ENCODE measurements at regions not wholly inside any gene's neighbourhood (a gene's known extent, or its start where the extent isn't known, plus 50 kb on each side); places are given as distances from the start of the nearest gene placed in this dataset.

GRCh38 chr5:84885485-84886258 is 501.0 kb upstream of the EDIL3 start:
- H3K79me2 ChIP-seq (ENCODE audit: insufficient read depth, low read length), result no peaks in the 10 kb centered on the region
- H3K9me3 ChIP-seq (ENCODE audit: insufficient read depth, low read length, severe bottlenecking), result no peaks in the 10 kb centered on the region
- H3K27me3 ChIP-seq (ENCODE audit: insufficient read depth, low read length, poor library complexity), result no peaks in the 10 kb centered on the region
- ATAC-seq (ENCODE audit: insufficient read depth, low read depth) (no peak), DNase-seq (no peak)
- H3K9ac ChIP-seq (ENCODE audit: low read depth, low read length), result no peak overlapping the region
- no peaks in the 10 kb centered on the region for H4K20me1 ChIP-seq (ENCODE audit: insufficient read depth, low read length)
- TF ChIP-seq EZH2 (IDR thresholded peaks at IDR 0.05; ENCODE audit: borderline replicate concordance, low read depth, low read length, severe bottlenecking), result no peak
- TF ChIP-seq, protein P1, sequence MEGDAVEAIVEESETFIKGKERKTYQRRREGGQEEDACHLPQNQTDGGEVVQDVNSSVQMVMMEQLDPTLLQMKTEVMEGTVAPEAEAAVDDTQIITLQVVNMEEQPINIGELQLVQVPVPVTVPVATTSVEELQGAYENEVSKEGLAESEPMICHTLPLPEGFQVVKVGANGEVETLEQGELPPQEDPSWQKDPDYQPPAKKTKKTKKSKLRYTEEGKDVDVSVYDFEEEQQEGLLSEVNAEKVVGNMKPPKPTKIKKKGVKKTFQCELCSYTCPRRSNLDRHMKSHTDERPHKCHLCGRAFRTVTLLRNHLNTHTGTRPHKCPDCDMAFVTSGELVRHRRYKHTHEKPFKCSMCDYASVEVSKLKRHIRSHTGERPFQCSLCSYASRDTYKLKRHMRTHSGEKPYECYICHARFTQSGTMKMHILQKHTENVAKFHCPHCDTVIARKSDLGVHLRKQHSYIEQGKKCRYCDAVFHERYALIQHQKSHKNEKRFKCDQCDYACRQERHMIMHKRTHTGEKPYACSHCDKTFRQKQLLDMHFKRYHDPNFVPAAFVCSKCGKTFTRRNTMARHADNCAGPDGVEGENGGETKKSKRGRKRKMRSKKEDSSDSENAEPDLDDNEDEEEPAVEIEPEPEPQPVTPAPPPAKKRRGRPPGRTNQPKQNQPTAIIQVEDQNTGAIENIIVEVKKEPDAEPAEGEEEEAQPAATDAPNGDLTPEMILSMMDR (IDR thresholded peaks at IDR 0.05; ENCODE audit: borderline replicate concordance, extremely low read depth, low read length, poor library complexity, severe bottlenecking), result no peak
- H3K4me1 ChIP-seq (ENCODE audit: insufficient read depth, low read length), result no peaks in the 10 kb centered on the region
- no peak overlapping the region for H3K4me2 ChIP-seq (ENCODE audit: insufficient read depth, low read length)
- H3K4me3 ChIP-seq (ENCODE audit: low read depth in 1 of 2, low read length in 2 of 2), result no peak overlapping the region
- no peaks in the 10 kb centered on the region for H3K36me3 ChIP-seq (ENCODE audit: insufficient read depth, low read length)
- no peak overlapping the region for H2AFZ ChIP-seq (ENCODE audit: low read depth, low read length)
- no peak overlapping the region for H3K27ac ChIP-seq (ENCODE audit: low read length)

GRCh38 chr5:84881737-84882136 is 497.1 kb upstream of the EDIL3 start:
- TF ChIP-seq, protein P1 (IDR thresholded peaks at IDR 0.05; ENCODE audit: borderline replicate concordance, extremely low read depth, low read length, poor library complexity, severe bottlenecking), result no peak
- no peak for TF ChIP-seq EZH2 (IDR thresholded peaks at IDR 0.05; ENCODE audit: borderline replicate concordance, low read depth, low read length, severe bottlenecking)
- no peaks in the 10 kb centered on the region for H4K20me1 ChIP-seq (ENCODE audit: insufficient read depth, low read length)
- H3K27ac ChIP-seq (ENCODE audit: low read length), result no peak overlapping the region
- H3K4me3 ChIP-seq (ENCODE audit: low read depth in 1 of 2, low read length in 2 of 2), result no peak overlapping the region
- H3K4me1 ChIP-seq (ENCODE audit: insufficient read depth, low read length), result no peaks in the 10 kb centered on the region
- ATAC-seq (ENCODE audit: insufficient read depth, low read depth) (no peak), DNase-seq (no peak)
- no peak overlapping the region for H3K4me2 ChIP-seq (ENCODE audit: insufficient read depth, low read length)
- H3K79me2 ChIP-seq (ENCODE audit: insufficient read depth, low read length), result no peaks in the 10 kb centered on the region
- H2AFZ ChIP-seq (ENCODE audit: low read depth, low read length), result no peak overlapping the region
- H3K36me3 ChIP-seq (ENCODE audit: insufficient read depth, low read length), result no peaks in the 10 kb centered on the region
- no peaks in the 10 kb centered on the region for H3K27me3 ChIP-seq (ENCODE audit: insufficient read depth, low read length, poor library complexity)
- no peak overlapping the region for H3K9ac ChIP-seq (ENCODE audit: low read depth, low read length)
- no peaks in the 10 kb centered on the region for H3K9me3 ChIP-seq (ENCODE audit: insufficient read depth, low read length, severe bottlenecking)

GRCh38 chr5:84874196-84874595 is 489.5 kb upstream of the EDIL3 start:
- Histone ChIP-seq H3K27me3 (ENCODE audit: insufficient read depth, low read length, poor library complexity) (no peaks in the 10 kb centered on the region), H3K4me1 (ENCODE audit: insufficient read depth, low read length) (no peaks in the 10 kb centered on the region), H3K4me3 (ENCODE audit: low read depth in 1 of 2, low read length in 2 of 2) (no peak overlapping the region), H3K36me3 (ENCODE audit: insufficient read depth, low read length) (no peaks in the 10 kb centered on the region), H3K27ac (ENCODE audit: low read length) (no peak overlapping the region), H2AFZ (ENCODE audit: low read depth, low read length) (no peak overlapping the region), H4K20me1 (ENCODE audit: insufficient read depth, low read length) (no peaks in the 10 kb centered on the region), H3K9ac (ENCODE audit: low read depth, low read length) (no peak overlapping the region), H3K9me3 (ENCODE audit: insufficient read depth, low read length, severe bottlenecking) (no peaks in the 10 kb centered on the region), H3K4me2 (ENCODE audit: insufficient read depth, low read length) (no peak overlapping the region), H3K79me2 (ENCODE audit: insufficient read depth, low read length) (no peaks in the 10 kb centered on the region)
- DNase-seq (no peak), ATAC-seq (ENCODE audit: insufficient read depth, low read depth) (no peak)
- TF ChIP-seq, protein P1 (IDR thresholded peaks at IDR 0.05; ENCODE audit: borderline replicate concordance, extremely low read depth, low read length, poor library complexity, severe bottlenecking), result no peak
- TF ChIP-seq EZH2 (IDR thresholded peaks at IDR 0.05; ENCODE audit: borderline replicate concordance, low read depth, low read length, severe bottlenecking), result no peak

Data from DND-41 (cell line).